Suppressor macrophage treated with lipopolysaccharide for 4 hours (primary cell): ENCODE measurements at regions not wholly inside any gene's neighbourhood (a gene's known extent, or its start where the extent isn't known, plus 50 kb on each side); places are given as distances from the start of the nearest gene placed in this dataset.

Experiments
- DNase-seq: peaks from one replicate; pipeline ENCODE4 v3.0.0-alpha.2; 2020

- no peak for DNase-seq
Observed at GRCh38 chr1:98478121-98478520, 183.4 kb upstream of the SNX7 start.

GRCh38 chr1:98472878-98473277, 188.6 kb upstream of the SNX7 start:
- no peak for DNase-seq

GRCh38 chr1:98471633-98472032, 189.9 kb upstream of the SNX7 start:
- DNase-seq: no peak

- DNase-seq: peak; percentile 67
Observed at GRCh38 chr1:98468111-98468717, 193.3 kb upstream of the SNX7 start.

- DNase-seq: no peak
Observed at GRCh38 chr1:98467586-98467985, 193.9 kb upstream of the SNX7 start.

- DNase-seq: no peak
Observed at GRCh38 chr1:98467122-98467521, 194.4 kb upstream of the SNX7 start.

GRCh38 chr1:98461873-98462385, 199.6 kb upstream of the SNX7 start:
- no peak for DNase-seq

GRCh38 chr1:98460136-98460535, 201.4 kb upstream of the SNX7 start:
- DNase-seq: no peak

- DNase-seq: no peak
Observed at GRCh38 chr1:98459486-98459870, 202.0 kb upstream of the SNX7 start.

- DNase-seq: no peak
Observed at GRCh38 chr1:98458511-98459485, 202.7 kb upstream of the SNX7 start.

GRCh38 chr1:98457248-98457647, 204.3 kb upstream of the SNX7 start:
- no peak for DNase-seq

GRCh38 chr1:98454666-98455065, 206.9 kb upstream of the SNX7 start:
- no peak for DNase-seq

GRCh38 chr1:98453066-98453465, 208.5 kb upstream of the SNX7 start:
- DNase-seq: no peak

- peak; percentile 52 for DNase-seq
Observed at GRCh38 chr1:98452162-98452561, 209.4 kb upstream of the SNX7 start.

- DNase-seq: no peak
Observed at GRCh38 chr1:98441281-98441680, 220.2 kb upstream of the SNX7 start.

GRCh38 chr1:98439471-98439870, 222.1 kb upstream of the SNX7 start:
- no peak for DNase-seq

GRCh38 chr1:98437540-98437939, 224.0 kb upstream of the SNX7 start:
- no peak for DNase-seq

- no peak for DNase-seq
Observed at GRCh38 chr1:98437011-98437410, 224.5 kb upstream of the SNX7 start.

- DNase-seq: no peak
Observed at GRCh38 chr1:98429965-98430443, 231.5 kb upstream of the SNX7 start.

GRCh38 chr1:98428864-98429263, 232.7 kb upstream of the SNX7 start:
- no peak for DNase-seq

GRCh38 chr1:98427664-98428063, 233.9 kb upstream of the SNX7 start:
- no peak for DNase-seq

- no peak for DNase-seq
Observed at GRCh38 chr1:98426092-98426491, 235.4 kb upstream of the SNX7 start.

- DNase-seq: no peak
Observed at GRCh38 chr1:98422816-98423215, 238.7 kb upstream of the SNX7 start.

GRCh38 chr1:98421085-98421435, 240.5 kb upstream of the SNX7 start:
- DNase-seq: no peak
